ENCODE measurements at regions not wholly inside any gene's neighbourhood (a gene's known extent, or its start where the extent isn't known, plus 50 kb on each side); places are given as distances from the start of the nearest gene placed in this dataset.

DNA sequence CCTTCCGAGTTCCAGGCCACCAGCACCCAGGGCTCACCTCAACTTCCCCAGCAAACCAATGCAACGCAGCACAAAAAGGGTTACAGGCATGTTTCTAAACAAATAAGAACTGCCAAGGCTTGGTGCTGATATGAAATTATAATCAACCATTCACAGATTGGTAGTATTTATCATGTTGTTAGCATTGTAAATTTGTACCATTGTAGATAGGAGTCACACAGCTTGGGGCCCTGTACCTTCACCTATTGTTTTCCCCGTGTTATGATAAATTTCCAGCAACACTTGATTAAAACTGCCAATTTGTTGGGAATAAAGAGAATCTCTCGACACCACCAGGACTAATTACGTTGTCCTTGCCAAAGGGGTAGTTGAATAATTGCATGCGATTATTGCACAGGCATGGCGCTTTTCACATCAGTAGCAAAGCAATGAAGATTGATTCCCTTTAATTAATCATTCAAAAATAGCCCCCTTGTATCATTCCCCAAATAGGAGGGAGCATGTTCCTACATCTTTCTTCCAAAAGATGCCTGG lies 454.1 kb downstream of the ZNF608 start:
- Histone ChIP-seq H3K36me3 (ENCODE audit: control insufficient read depth in 2 of 2, extremely low read depth in 1 of 2, insufficient read depth in 2 of 2, low read length in 2 of 2) (no peaks in the 10 kb centered on the region), H3K9ac (replicated peaks; ENCODE audit: extremely low read depth, insufficient read depth, low read length) (no peak overlapping the region), H3K4me1 (ENCODE audit: control insufficient read depth, extremely low read depth, insufficient read depth, low read length) (no peaks in the 10 kb centered on the region), H3K4me2 (ENCODE audit: insufficient read depth, low read length) (no peak overlapping the region), H3K9me3 (replicated peaks; ENCODE audit: control insufficient read depth, insufficient read depth, low read length) (no peaks in the 10 kb centered on the region), H3K79me2 (ENCODE audit: control insufficient read depth, insufficient read depth, low read length) (no peaks in the 10 kb centered on the region), H3K27me3 (ENCODE audit: control insufficient read depth in 2 of 2, insufficient read depth in 2 of 2, low read length in 2 of 2) (no peaks in the 10 kb centered on the region), H3K27ac (ENCODE audit: insufficient read depth, low read depth, low read length) (no peak overlapping the region), H3K4me3 (replicated peaks in 1 of 3; ENCODE audit: insufficient read depth in 1 of 3, low read depth in 1 of 3, low read length in 3 of 3) (no peak overlapping the region), H3K9me1 (replicated peaks; ENCODE audit: control insufficient read depth, extremely low read depth, insufficient read depth, low read length) (no peaks in the 10 kb centered on the region), H2AFZ (ENCODE audit: low read depth, low read length) (no peak overlapping the region), H4K20me1 (replicated peaks; ENCODE audit: control insufficient read depth, extremely low read depth, insufficient read depth, low read length) (no peaks in the 10 kb centered on the region)
- DNase-seq (ENCODE audit: low read depth, low spot score) = no peak
- intact Hi-C loops (cut with micrococcal nuclease) (no loop called here), dilution Hi-C loops (cut with MboI; ENCODE audit: extremely low pct_ligation_motif_present, low sequenced_read_pairs) (no loop called here)
- POLR2A ChIA-PET = no interaction called here
- FAIRE-seq = no peak
- no peak for TF ChIP-seq POLR2A (IDR thresholded peaks at IDR 0.05; ENCODE audit: low read depth, low read length)
- TF ChIP-seq, protein P1, sequence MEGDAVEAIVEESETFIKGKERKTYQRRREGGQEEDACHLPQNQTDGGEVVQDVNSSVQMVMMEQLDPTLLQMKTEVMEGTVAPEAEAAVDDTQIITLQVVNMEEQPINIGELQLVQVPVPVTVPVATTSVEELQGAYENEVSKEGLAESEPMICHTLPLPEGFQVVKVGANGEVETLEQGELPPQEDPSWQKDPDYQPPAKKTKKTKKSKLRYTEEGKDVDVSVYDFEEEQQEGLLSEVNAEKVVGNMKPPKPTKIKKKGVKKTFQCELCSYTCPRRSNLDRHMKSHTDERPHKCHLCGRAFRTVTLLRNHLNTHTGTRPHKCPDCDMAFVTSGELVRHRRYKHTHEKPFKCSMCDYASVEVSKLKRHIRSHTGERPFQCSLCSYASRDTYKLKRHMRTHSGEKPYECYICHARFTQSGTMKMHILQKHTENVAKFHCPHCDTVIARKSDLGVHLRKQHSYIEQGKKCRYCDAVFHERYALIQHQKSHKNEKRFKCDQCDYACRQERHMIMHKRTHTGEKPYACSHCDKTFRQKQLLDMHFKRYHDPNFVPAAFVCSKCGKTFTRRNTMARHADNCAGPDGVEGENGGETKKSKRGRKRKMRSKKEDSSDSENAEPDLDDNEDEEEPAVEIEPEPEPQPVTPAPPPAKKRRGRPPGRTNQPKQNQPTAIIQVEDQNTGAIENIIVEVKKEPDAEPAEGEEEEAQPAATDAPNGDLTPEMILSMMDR (IDR thresholded peaks at IDR 0.05; ENCODE audit: extremely low read depth in 1 of 2, insufficient read depth in 1 of 2, low read depth in 1 of 2, low read length in 2 of 2) = no peak
- CTCF ChIA-PET = no interaction called here
- no TSS peak for BruUV-seq (replicated peaks)

DNA sequence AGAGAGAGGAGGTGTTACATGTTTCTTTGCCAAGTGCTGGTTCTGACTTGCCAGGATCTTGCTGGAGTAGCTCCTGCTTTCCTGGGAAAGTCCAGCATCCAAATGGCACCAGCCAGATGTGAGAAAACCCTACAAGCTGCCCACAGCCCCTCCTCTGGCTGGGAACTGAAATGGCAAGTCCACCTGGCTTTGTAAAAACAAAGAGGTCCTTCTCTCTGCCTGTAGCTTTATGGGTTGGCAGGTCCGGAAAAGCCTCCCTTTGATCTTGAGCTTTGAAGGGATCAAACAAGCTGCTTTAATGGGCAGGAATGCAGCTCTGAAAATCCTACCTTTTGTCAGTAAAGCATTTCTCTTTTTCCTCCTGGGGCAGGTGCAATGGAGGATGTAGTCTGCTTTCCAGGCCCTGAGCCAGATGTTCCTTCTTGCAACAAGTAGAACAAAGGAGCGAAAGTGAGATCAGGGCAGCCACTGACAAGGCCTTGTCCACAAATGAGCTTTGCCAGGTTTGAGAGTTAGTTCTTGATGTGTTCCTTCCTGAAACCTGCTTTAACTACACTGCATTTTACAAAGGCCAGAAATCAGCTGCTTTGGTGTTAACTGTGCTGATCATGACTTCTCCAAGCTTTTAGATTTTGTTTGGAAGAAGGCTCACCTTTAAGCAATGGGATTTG lies 456.7 kb downstream of the ZNF608 start:
- dilution Hi-C loops (cut with MboI; ENCODE audit: extremely low pct_ligation_motif_present, low sequenced_read_pairs) = no loop called here
- no peaks in the 10 kb centered on the region for H3K4me1 ChIP-seq (ENCODE audit: control insufficient read depth, extremely low read depth, insufficient read depth, low read length)
- ChIA-PET CTCF (no interaction called here), POLR2A (no interaction called here)
- no peaks in the 10 kb centered on the region for H3K9me1 ChIP-seq (replicated peaks; ENCODE audit: control insufficient read depth, extremely low read depth, insufficient read depth, low read length)
- H4K20me1 ChIP-seq (replicated peaks; ENCODE audit: control insufficient read depth, extremely low read depth, insufficient read depth, low read length) = no peaks in the 10 kb centered on the region
- H3K27ac ChIP-seq (ENCODE audit: insufficient read depth, low read depth, low read length) = no peak overlapping the region
- peaks cover 0 to 2% of the 10 kb centered on the region in 2 experiments for H3K27me3 ChIP-seq (ENCODE audit: control insufficient read depth in 2 of 2, insufficient read depth in 2 of 2, low read length in 2 of 2)
- H3K9ac ChIP-seq (replicated peaks; ENCODE audit: extremely low read depth, insufficient read depth, low read length) = no peak overlapping the region
- FAIRE-seq (no peak), DNase-seq (ENCODE audit: low read depth, low spot score) (no peak)
- no peaks in the 10 kb centered on the region for H3K79me2 ChIP-seq (ENCODE audit: control insufficient read depth, insufficient read depth, low read length)
- TF ChIP-seq EZH2 (IDR thresholded peaks at IDR 0.05; ENCODE audit: borderline replicate concordance, low read depth, low read length, severe bottlenecking) (no peak), POLR2AphosphoS5 (IDR thresholded peaks at IDR 0.05; ENCODE audit: insufficient read depth, low read depth, low read length) (no peak)
- TF ChIP-seq, protein P2, sequence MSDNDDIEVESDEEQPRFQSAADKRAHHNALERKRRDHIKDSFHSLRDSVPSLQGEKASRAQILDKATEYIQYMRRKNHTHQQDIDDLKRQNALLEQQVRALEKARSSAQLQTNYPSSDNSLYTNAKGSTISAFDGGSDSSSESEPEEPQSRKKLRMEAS (IDR thresholded peaks at IDR 0.05; ENCODE audit: insufficient read depth, insufficient read length) = no peak
- H3K4me2 ChIP-seq (ENCODE audit: insufficient read depth, low read length) = no peak overlapping the region
- intact Hi-C loops (cut with micrococcal nuclease) = no loop called here
- no peaks in the 10 kb centered on the region for H3K9me3 ChIP-seq (replicated peaks; ENCODE audit: control insufficient read depth, insufficient read depth, low read length)
- no TSS peak for BruUV-seq (replicated peaks)
- H2AFZ ChIP-seq (ENCODE audit: low read depth, low read length) = no peak overlapping the region
- H3K4me3 ChIP-seq (replicated peaks in 1 of 3; ENCODE audit: insufficient read depth in 1 of 3, low read depth in 1 of 3, low read length in 3 of 3) = no peak overlapping the region
- no peaks in the 10 kb centered on the region for H3K36me3 ChIP-seq (ENCODE audit: control insufficient read depth in 2 of 2, extremely low read depth in 1 of 2, insufficient read depth in 2 of 2, low read length in 2 of 2)

Measured in endothelial cell of umbilical vein (primary cell).